Stimulated activated effector memory CD8-positive, alpha-beta T cell treated with anti-CD3 and anti-CD28 coated beads, Interleukin-12 subunit alpha, Interleukin-12 subunit beta, amount 100 ng/mL, for 72 hours (primary cell): ENCODE measurements at regions not wholly inside any gene's neighbourhood (a gene's known extent, or its start where the extent isn't known, plus 50 kb on each side); places are given as distances from the start of the nearest gene placed in this dataset.

Source experiments
- ATAC-seq: fragments of 150-1000 bp; cut with Tn5 transposase; 2 replicates; pipeline ENCODE4 v1.10.0; 2021
- DNase-seq, 2 donors: peaks; one replicate each; pipeline ENCODE4 v3.0.0; 2021 to 2022; ENCODE audit warnings: low spot score in 2 of 2
- H3K27ac Mint-ChIP-seq: one replicate; pipeline ENCODE4 v1.8.0; 2022; ENCODE audit warnings: mild to moderate bottlenecking, mixed read lengths
- H3K36me3 Mint-ChIP-seq: one replicate; pipeline ENCODE4 v1.8.0; 2022; ENCODE audit warnings: mild to moderate bottlenecking, mixed read lengths
- H3K4me1 Mint-ChIP-seq: one replicate; pipeline ENCODE4 v1.8.0; 2022; ENCODE audit warnings: mixed read lengths
- H3K4me3 Mint-ChIP-seq: one replicate; pipeline ENCODE4 v1.8.0; 2022; ENCODE audit warnings: mild to moderate bottlenecking, mixed read lengths
- H3K9me3 Mint-ChIP-seq: one replicate; pipeline ENCODE4 v1.8.0; 2022; ENCODE audit warnings: mixed read lengths

DNA sequence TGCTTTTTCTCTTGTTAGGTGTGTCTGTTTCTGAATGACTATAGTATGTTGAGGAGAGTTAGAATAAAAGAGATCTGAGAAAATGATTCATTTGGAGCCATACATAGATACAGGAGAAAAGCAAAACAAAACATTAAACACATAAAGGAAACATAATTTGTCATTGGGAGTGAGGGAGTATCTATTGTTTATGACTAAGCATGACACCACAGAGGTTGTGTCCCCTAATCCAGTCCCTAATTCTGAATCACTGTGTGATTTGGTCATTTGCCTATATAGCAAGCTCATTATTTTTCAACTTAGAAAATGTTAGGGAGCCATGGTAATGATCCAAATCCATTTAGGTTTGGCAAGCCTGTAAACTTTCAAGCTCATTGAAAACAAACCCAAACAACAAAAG is 132.3 kb upstream of the BMPER start:
- H3K4me1 Mint-ChIP-seq = no peaks in the 10 kb centered on the region
- H3K27ac Mint-ChIP-seq = no peak overlapping the region
- no peak overlapping the region for H3K4me3 Mint-ChIP-seq
- DNase-seq = no peak
- peak; percentile 81 for ATAC-seq
- H3K9me3 Mint-ChIP-seq = no peaks in the 10 kb centered on the region
- no peaks in the 10 kb centered on the region for H3K36me3 Mint-ChIP-seq

- DNase-seq = no peak
- no peak for ATAC-seq
- Mint-ChIP-seq H3K36me3 (no peaks in the 10 kb centered on the region), H3K27ac (no peak overlapping the region), H3K4me1 (no peaks in the 10 kb centered on the region), H3K9me3 (no peaks in the 10 kb centered on the region), H3K4me3 (no peak overlapping the region)
Observed at GRCh38 chr7:33774762-33775523, 130.4 kb upstream of the BMPER start.

GRCh38 chr7:33775790-33776189 is 129.5 kb upstream of the BMPER start:
- no peak overlapping the region for H3K4me3 Mint-ChIP-seq
- H3K36me3 Mint-ChIP-seq = peaks cover 5% of the 10 kb centered on the region

DNA sequence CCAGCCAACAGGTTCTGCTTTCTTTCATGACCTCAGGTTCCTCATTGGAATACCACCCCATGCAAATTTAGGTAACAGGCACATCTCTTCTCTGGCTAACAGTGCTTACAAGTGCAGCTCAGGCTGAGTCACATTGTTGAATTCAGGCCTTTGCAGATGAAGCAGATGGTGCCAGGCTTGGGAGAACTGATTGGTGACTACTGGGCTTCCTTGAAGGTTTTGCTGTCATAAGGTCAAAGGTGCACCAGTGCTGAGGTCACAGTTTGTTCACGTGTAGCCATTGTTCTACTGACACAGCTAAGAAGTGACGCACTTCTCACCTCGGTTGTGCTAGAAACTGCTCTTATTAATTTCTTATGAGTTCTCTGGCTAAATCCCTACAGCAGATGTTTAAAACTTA is 128.6 kb upstream of the BMPER start:
- H3K27ac Mint-ChIP-seq = no peak overlapping the region
- no peak for ATAC-seq

More at GRCh38 chr7:33775790-33776189, 129.5 kb upstream of the BMPER start:
- DNase-seq = no peak
- Mint-ChIP-seq H3K9me3 (no peaks in the 10 kb centered on the region), H3K27ac (no peak overlapping the region), H3K4me1 (no peaks in the 10 kb centered on the region)
- ATAC-seq = no peak

GRCh38 chr7:33778195-33778594 is 127.1 kb upstream of the BMPER start:
- Mint-ChIP-seq H3K36me3 (peaks cover 5% of the 10 kb centered on the region), H3K9me3 (no peaks in the 10 kb centered on the region)

More for the DNA sequence above, 128.6 kb upstream of the BMPER start:
- Mint-ChIP-seq H3K4me1 (no peaks in the 10 kb centered on the region), H3K36me3 (peaks cover 5% of the 10 kb centered on the region), H3K9me3 (no peaks in the 10 kb centered on the region), H3K4me3 (no peak overlapping the region)
- no peak for DNase-seq

DNA sequence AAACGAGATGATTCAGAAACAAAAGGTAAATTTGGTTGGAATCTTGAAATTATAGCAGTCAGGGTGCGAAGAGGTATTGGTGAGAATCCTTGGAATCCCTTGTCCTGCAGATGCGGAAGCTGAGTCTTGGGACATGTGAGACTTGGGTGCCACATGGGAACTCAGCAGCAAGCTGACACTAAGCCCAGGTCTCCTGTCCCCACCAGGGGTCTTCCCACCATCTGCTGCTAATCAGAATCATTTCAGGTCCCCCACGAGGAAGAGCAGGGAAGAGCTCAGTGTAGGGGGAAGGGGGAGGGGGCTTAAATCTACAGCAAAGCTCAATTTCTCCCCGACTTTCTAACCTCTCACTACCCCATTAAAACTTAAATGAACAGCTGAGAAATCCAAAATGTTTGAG is 126.1 kb upstream of the BMPER start:
- DNase-seq (no peak), ATAC-seq (no peak)
- H3K36me3 Mint-ChIP-seq = peaks cover 5% of the 10 kb centered on the region
- no peaks in the 10 kb centered on the region for H3K9me3 Mint-ChIP-seq
- no peak overlapping the region for H3K27ac Mint-ChIP-seq
- no peak overlapping the region for H3K4me3 Mint-ChIP-seq
- H3K4me1 Mint-ChIP-seq = no peaks in the 10 kb centered on the region

More at GRCh38 chr7:33778195-33778594, 127.1 kb upstream of the BMPER start:
- DNase-seq (no peak), ATAC-seq (no peak)
- H3K4me1 Mint-ChIP-seq = no peaks in the 10 kb centered on the region
- no peak overlapping the region for H3K27ac Mint-ChIP-seq
- H3K4me3 Mint-ChIP-seq = no peak overlapping the region

GRCh38 chr7:33781167-33781566 is 124.2 kb upstream of the BMPER start:
- Mint-ChIP-seq H3K9me3 (no peaks in the 10 kb centered on the region), H3K36me3 (peaks cover 5% of the 10 kb centered on the region), H3K4me1 (no peaks in the 10 kb centered on the region), H3K4me3 (no peak overlapping the region), H3K27ac (no peak overlapping the region)
- ATAC-seq = no peak
- DNase-seq = no peak

DNA sequence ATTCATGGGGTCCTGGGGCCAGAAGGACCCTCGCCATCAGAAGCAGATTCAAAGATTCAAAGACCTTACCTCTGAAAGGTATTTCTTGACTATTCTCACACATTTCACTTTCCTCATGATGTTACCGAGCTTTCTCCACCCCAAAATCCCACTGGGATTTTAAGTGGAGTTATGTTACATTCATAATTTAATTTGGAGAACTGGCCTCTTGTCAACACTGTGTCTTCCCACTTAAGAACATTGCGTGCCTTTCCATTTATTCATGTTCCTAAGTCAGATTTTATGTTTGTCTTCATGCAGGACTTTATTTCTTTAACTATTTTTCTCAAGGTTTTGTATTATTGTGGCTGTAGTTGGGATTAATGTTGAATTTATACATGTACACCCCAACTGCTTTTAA is 123.5 kb upstream of the BMPER start:
- no peaks in the 10 kb centered on the region for H3K9me3 Mint-ChIP-seq
- DNase-seq = no peak
- H3K27ac Mint-ChIP-seq = no peak overlapping the region
- H3K36me3 Mint-ChIP-seq = peaks cover 5% of the 10 kb centered on the region
- no peaks in the 10 kb centered on the region for H3K4me1 Mint-ChIP-seq
- no peak for ATAC-seq
- H3K4me3 Mint-ChIP-seq = no peak overlapping the region

DNA sequence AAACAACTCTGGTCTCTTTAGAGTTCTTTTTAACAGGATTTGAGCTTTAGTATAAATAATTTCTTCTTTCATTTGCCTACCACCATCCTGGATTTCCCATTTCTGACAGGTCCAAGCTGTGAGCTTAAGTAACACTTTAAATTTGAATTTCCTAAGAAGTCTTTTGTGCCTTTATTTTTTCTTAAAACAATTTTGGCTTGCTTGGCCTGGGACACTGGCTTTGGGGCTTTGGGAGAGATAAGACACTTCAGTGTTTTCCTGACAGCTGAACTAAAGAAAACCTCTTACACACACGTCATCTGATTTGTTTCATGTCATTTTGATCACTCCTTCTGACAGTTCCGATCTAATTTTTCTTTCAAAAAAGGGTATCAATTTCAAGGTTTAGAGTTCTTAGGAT is 121.3 kb upstream of the BMPER start:
- H3K36me3 Mint-ChIP-seq = peaks cover 5% of the 10 kb centered on the region
- no peaks in the 10 kb centered on the region for H3K4me1 Mint-ChIP-seq
- DNase-seq (no peak), ATAC-seq (no peak)
- H3K27ac Mint-ChIP-seq = no peak overlapping the region
- no peaks in the 10 kb centered on the region for H3K9me3 Mint-ChIP-seq
- no peak overlapping the region for H3K4me3 Mint-ChIP-seq

GRCh38 chr7:33788531-33788930 is 116.8 kb upstream of the BMPER start:
- no peaks in the 10 kb centered on the region for H3K4me1 Mint-ChIP-seq
- no peaks in the 10 kb centered on the region for H3K9me3 Mint-ChIP-seq
- H3K36me3 Mint-ChIP-seq = no peaks in the 10 kb centered on the region
- no peak overlapping the region for H3K4me3 Mint-ChIP-seq
- no peak overlapping the region for H3K27ac Mint-ChIP-seq
- no peak for ATAC-seq
- DNase-seq = no peak

DNA sequence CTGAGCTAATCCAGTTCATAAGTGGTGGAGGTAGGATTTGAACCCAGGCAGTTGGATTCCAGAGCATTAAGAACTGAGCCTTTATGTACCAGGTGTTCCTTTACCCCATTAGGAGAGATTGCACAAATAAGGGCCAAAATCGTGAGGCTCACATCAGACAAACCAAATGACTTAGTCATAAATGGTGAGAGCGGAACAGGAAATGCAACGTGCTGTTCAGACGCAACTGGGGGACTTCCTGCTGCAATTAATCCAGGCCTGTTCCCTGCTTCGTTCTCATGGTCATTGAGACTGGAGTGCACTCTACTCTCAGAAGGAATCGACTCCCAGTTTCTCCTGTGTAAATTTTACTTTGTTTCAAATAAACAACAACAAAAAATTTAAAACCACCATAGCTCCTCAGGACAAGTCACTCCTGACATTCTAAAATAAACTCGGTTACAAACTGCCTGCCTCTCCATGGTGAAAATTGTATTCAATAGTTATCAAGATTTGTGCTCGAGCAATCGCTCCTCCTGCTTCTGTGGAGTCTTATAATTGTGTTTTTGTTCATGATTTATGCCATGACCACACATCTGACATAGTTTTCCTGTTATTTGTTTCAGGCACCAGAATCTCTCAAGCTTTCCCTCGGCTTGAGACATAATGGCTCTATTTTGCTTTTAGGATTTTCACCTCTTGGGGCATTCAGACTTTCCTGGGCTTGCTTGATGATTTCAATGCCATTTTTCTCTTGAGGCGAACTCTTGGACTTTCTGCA is 115.3 kb upstream of the BMPER start:
- Mint-ChIP-seq H3K9me3 (no peaks in the 10 kb centered on the region), H3K27ac (no peak overlapping the region), H3K36me3 (no peaks in the 10 kb centered on the region), H3K4me3 (no peak overlapping the region), H3K4me1 (no peaks in the 10 kb centered on the region)
- ATAC-seq = no peak
- DNase-seq = no peak

GRCh38 chr7:33790746-33791145 is 114.6 kb upstream of the BMPER start:
- Mint-ChIP-seq H3K27ac (no peak overlapping the region), H3K9me3 (no peaks in the 10 kb centered on the region), H3K36me3 (no peaks in the 10 kb centered on the region), H3K4me3 (no peak overlapping the region), H3K4me1 (no peaks in the 10 kb centered on the region)
- DNase-seq = no peak
- no peak for ATAC-seq

DNA sequence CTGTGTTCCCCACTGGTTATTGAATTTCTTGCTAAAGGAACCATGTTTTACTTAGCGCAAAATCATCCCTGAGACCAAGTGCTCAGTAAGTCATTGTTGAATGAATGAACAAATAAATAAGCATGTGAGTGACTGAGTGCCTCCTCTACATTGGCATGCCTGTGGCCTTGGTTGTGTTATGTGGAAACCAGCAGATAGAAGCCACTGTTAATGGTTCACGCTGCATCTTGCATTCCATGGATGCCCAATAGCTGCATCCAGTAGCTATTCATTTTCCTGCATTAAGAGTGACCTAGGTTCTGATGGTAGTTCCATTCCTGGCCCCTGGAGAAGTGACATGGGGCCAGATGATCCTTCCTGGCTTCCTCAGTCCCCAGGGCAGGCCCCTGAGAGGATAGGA is 113.3 kb upstream of the BMPER start:
- H3K4me1 Mint-ChIP-seq = no peaks in the 10 kb centered on the region

GRCh38 chr7:33792547-33793105 is 112.7 kb upstream of the BMPER start:
- Mint-ChIP-seq H3K9me3 (no peaks in the 10 kb centered on the region), H3K4me3 (no peak overlapping the region), H3K4me1 (no peaks in the 10 kb centered on the region), H3K36me3 (no peaks in the 10 kb centered on the region), H3K27ac (no peak overlapping the region)
- DNase-seq (no peak), ATAC-seq (no peak)

More for the DNA sequence above, 113.3 kb upstream of the BMPER start:
- Mint-ChIP-seq H3K4me3 (no peak overlapping the region), H3K36me3 (no peaks in the 10 kb centered on the region), H3K27ac (no peak overlapping the region), H3K9me3 (no peaks in the 10 kb centered on the region)
- DNase-seq (no peak), ATAC-seq (no peak)

DNA sequence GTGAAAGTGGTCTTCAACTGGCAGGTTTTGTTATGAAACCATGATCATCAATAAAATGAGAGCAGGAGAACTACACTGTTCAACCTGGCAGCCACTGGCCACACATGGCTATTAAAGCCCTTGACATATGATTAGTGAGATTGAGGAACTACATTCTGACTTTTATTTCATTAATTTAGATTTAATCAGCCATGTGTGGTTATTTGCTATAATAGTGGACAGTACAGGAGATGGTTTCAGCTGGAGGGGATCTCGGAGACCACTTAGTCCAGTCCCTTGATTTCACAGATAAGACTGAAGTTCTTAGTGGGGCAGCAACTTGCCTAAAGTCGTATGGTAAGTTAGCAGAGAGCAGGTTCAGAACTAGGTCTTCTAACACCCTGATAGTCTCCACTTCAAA is 111.7 kb upstream of the BMPER start:
- Mint-ChIP-seq H3K9me3 (no peaks in the 10 kb centered on the region), H3K36me3 (no peaks in the 10 kb centered on the region), H3K27ac (no peak overlapping the region), H3K4me3 (no peak overlapping the region), H3K4me1 (no peaks in the 10 kb centered on the region)
- ATAC-seq = no peak
- no peak for DNase-seq

- no peak for ATAC-seq
- no peak for DNase-seq
- Mint-ChIP-seq H3K4me3 (no peak overlapping the region), H3K9me3 (peaks cover 4% of the 10 kb centered on the region), H3K36me3 (no peaks in the 10 kb centered on the region), H3K4me1 (no peaks in the 10 kb centered on the region), H3K27ac (no peak overlapping the region)
Observed at GRCh38 chr7:33794419-33794818, 110.9 kb upstream of the BMPER start.
